ENCODE measurements at regions not wholly inside any gene's neighbourhood (a gene's known extent, or its start where the extent isn't known, plus 50 kb on each side); places are given as distances from the start of the nearest gene placed in this dataset.

DNA sequence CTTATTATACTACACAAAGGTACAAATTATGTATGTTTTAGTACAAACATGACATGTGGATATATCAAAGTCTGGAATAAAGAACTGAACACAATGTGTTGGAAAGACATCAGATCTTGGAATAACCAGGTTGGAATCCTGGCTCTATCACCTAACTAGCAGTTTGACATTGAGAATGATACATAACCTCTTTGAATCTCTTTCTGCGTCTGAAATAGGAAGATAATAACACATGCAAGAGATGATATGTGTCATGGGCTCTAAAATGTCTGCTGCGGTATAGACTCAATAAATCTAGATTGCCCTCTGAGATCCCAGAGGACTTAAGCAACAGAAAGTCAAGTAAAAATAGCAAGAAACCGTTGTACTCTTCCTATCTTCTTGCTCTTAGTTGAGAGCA lies 66.8 kb upstream of the CCN2 start (continued):
- TF ChIP-seq, protein P1, sequence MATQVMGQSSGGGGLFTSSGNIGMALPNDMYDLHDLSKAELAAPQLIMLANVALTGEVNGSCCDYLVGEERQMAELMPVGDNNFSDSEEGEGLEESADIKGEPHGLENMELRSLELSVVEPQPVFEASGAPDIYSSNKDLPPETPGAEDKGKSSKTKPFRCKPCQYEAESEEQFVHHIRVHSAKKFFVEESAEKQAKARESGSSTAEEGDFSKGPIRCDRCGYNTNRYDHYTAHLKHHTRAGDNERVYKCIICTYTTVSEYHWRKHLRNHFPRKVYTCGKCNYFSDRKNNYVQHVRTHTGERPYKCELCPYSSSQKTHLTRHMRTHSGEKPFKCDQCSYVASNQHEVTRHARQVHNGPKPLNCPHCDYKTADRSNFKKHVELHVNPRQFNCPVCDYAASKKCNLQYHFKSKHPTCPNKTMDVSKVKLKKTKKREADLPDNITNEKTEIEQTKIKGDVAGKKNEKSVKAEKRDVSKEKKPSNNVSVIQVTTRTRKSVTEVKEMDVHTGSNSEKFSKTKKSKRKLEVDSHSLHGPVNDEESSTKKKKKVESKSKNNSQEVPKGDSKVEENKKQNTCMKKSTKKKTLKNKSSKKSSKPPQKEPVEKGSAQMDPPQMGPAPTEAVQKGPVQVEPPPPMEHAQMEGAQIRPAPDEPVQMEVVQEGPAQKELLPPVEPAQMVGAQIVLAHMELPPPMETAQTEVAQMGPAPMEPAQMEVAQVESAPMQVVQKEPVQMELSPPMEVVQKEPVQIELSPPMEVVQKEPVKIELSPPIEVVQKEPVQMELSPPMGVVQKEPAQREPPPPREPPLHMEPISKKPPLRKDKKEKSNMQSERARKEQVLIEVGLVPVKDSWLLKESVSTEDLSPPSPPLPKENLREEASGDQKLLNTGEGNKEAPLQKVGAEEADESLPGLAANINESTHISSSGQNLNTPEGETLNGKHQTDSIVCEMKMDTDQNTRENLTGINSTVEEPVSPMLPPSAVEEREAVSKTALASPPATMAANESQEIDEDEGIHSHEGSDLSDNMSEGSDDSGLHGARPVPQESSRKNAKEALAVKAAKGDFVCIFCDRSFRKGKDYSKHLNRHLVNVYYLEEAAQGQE (IDR thresholded peaks at IDR 0.05; ENCODE audit: low read depth, low read length) = no peak
- TF ChIP-seq, protein P2, sequence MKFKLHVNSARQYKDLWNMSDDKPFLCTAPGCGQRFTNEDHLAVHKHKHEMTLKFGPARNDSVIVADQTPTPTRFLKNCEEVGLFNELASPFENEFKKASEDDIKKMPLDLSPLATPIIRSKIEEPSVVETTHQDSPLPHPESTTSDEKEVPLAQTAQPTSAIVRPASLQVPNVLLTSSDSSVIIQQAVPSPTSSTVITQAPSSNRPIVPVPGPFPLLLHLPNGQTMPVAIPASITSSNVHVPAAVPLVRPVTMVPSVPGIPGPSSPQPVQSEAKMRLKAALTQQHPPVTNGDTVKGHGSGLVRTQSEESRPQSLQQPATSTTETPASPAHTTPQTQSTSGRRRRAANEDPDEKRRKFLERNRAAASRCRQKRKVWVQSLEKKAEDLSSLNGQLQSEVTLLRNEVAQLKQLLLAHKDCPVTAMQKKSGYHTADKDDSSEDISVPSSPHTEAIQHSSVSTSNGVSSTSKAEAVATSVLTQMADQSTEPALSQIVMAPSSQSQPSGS (IDR thresholded peaks at IDR 0.05; ENCODE audit: low read length) = no peak
- TF ChIP-seq NRF1 (conservative IDR thresholded peaks at IDR 0.05; ENCODE audit: low read depth, low read length) = no peak
- TF ChIP-seq BACH1 (IDR thresholded peaks at IDR 0.05; ENCODE audit: borderline replicate concordance) = no peak
- TF ChIP-seq ZNF217 (IDR thresholded peaks at IDR 0.05) = no peak
- no peak for TF ChIP-seq BCL11A (IDR thresholded peaks at IDR 0.05; ENCODE audit: low read depth, low read length)
- TF ChIP-seq WRNIP1 (IDR thresholded peaks at IDR 0.05; ENCODE audit: borderline replicate concordance, low read depth, low read length) = no peak
- TF ChIP-seq RAD51 (IDR thresholded peaks at IDR 0.05) = no peak

DNA sequence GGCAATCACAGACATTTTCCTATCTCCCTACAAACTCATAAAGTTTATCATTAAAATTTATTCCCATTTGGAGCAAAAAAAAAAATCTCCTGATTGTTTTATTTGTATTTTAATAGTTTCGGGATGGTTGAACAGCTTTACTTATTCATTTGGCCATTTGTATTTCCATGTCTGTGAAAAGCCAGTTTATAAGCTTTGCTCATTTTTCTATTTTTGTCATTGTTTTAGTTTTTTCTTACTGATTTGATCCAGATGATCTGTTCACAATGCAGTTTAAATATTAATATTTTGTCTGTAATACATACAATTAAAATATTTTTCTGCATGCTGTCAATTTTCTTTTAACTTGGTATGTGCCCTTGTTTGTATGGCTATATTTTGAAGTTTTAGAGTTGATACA lies 65.2 kb upstream of the CCN2 start:
- no peaks in the 10 kb centered on the region for H3K79me2 ChIP-seq (ENCODE audit: control insufficient read depth, insufficient read depth, low read length)
- POLR2A ChIA-PET = no interaction called here
- H3K4me1 ChIP-seq (ENCODE audit: control insufficient read depth, insufficient read depth, low read length) = no peaks in the 10 kb centered on the region
- ATAC-seq = no peak
- in situ Hi-C loops (cut with MboI) = no loop called here
- no peaks in the 10 kb centered on the region for H3K36me3 ChIP-seq (ENCODE audit: control insufficient read depth in 2 of 2, insufficient read depth in 2 of 2, low read length in 1 of 2)
- intact Hi-C loops (cut with micrococcal nuclease; ENCODE audit: unreplicated experiment) = no loop called here
- H3K4me2 ChIP-seq (ENCODE audit: control insufficient read depth, insufficient read depth) = no peak overlapping the region
- no peak overlapping the region for H2AFZ ChIP-seq (ENCODE audit: control insufficient read depth, low read depth, low read length)
- no peak overlapping the region for H3K27ac ChIP-seq (ENCODE audit: control insufficient read depth, insufficient read depth)
- H3K9ac ChIP-seq (ENCODE audit: control insufficient read depth, insufficient read depth, low read length) = no peak overlapping the region
- H3K9me3 ChIP-seq (replicated peaks; ENCODE audit: control insufficient read depth, insufficient read depth, low read length) = no peaks in the 10 kb centered on the region
- CTCF ChIA-PET = no interaction called here
- H3K27me3 ChIP-seq (replicated peaks in 1 of 2; ENCODE audit: control insufficient read depth in 2 of 2, insufficient read depth in 2 of 2, low read length in 1 of 2) = no peaks in the 10 kb centered on the region
- SMC1A ChIA-PET (ENCODE audit: uncharacterized antibody, unreplicated experiment) = no interaction called here
- 40% methylated on average over 1 of the region's 1 CpG for WGBS (ENCODE audit: insufficient coverage, insufficient replicate concordance, low lambda C conversion rate, missing lambda C conversion rate)
- no peak for DNase-seq (ENCODE audit: low read depth, low spot score)
- no TSS peak for BruUV-seq (replicated peaks)
- no peak for FAIRE-seq
- RAD21 ChIA-PET (ENCODE audit: unreplicated experiment) = no interaction called here
- H3K4me3 ChIP-seq = no peak overlapping the region
- H4K20me1 ChIP-seq (ENCODE audit: control insufficient read depth, insufficient read depth) = no peaks in the 10 kb centered on the region
- TF ChIP-seq, protein P2 (IDR thresholded peaks at IDR 0.05; ENCODE audit: low read length) = no peak
- no peak for TF ChIP-seq IRF5 (IDR thresholded peaks at IDR 0.05; ENCODE audit: borderline replicate concordance)
- TF ChIP-seq POU2F2 (IDR thresholded peaks at IDR 0.05; ENCODE audit: borderline replicate concordance, low read depth, low read length) = no peak
- TF ChIP-seq SRF (IDR thresholded peaks at IDR 0.05; ENCODE audit: low read depth in 2 of 2, low read length in 2 of 2) = no peak
- TF ChIP-seq ZSCAN29 (IDR thresholded peaks at IDR 0.05) = no peak
- TF ChIP-seq SUPT20H (IDR thresholded peaks at IDR 0.05; ENCODE audit: borderline replicate concordance, control insufficient read depth, low read depth, low read length) = no peak
- no peak for TF ChIP-seq CBX5 (IDR thresholded peaks at IDR 0.05; ENCODE audit: low read depth)
- no peak for TF ChIP-seq TCF3 (IDR thresholded peaks at IDR 0.05; ENCODE audit: borderline replicate concordance, insufficient read depth, low read depth, low read length)
- TF ChIP-seq PAX8 (IDR thresholded peaks at IDR 0.05) = no peak

Measured in GM12878 (cell line).